ENCODE measurements at regions not wholly inside any gene's neighbourhood (a gene's known extent, or its start where the extent isn't known, plus 50 kb on each side); places are given as distances from the start of the nearest gene placed in this dataset.
"Not testable (repeated sequence)": the region's sequence is repeated elsewhere in the genome, so short reads cannot be mapped to it uniquely, and the experiment has no call there.

DNA sequence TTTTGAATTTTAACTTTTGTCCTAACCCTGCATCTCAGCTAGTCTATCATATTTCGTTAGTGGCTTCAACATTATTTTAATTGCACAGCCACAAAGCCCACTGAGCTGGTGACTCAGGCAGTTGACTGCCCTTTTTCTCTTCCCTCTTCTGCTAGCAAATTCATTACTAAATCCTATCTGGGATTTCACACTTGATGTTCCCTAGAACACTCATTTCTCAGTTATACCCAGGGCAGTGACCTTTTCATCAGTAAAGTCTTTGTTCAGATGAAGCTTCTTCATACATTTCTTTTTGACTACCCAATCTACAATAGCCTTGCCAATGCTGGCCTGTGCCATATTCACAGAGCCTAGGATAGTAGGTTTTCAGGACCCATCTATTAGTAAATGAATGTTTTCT lies 107.0 kb downstream of the ATXN7L3B start:
- Mint-ChIP-seq H3K27me3 (no peaks in the 10 kb centered on the region), H3K27ac (no peak overlapping the region), H3K4me3 (no peak overlapping the region), H3K9me3 (no peaks in the 10 kb centered on the region), H3K36me3 (ENCODE audit: low read depth) (no peaks in the 10 kb centered on the region), H3K4me1 (no peaks in the 10 kb centered on the region)
- DNase-seq: no peak
- intact Hi-C loops (cut with micrococcal nuclease): no loop called here

DNA sequence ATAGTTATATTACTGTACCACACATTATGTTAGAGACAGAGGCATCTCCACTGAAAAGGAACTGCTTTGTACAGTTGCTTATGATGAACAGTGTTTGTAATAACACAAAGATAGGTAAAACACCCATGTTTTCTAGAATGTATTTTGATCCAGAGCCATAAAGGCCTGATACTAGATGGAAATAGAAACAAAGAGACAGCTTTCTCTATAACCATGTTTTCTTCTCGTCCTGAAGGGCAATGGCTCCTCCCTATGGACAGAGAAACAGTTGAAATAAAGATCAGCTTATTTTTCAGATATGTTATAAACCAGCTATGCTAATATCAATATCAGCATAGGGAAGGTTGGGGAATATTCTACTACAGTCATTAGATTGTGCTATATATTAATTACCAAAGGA lies 109.2 kb downstream of the ATXN7L3B start:
- intact Hi-C loops (cut with micrococcal nuclease): no loop called here
- no peak for DNase-seq
- no peaks in the 10 kb centered on the region for H3K27me3 Mint-ChIP-seq
- H3K9me3 Mint-ChIP-seq: no peaks in the 10 kb centered on the region
- H3K36me3 Mint-ChIP-seq (ENCODE audit: low read depth): no peaks in the 10 kb centered on the region
- H3K4me1 Mint-ChIP-seq: no peaks in the 10 kb centered on the region
- H3K27ac Mint-ChIP-seq: no peak overlapping the region
- H3K4me3 Mint-ChIP-seq: no peak overlapping the region

DNA sequence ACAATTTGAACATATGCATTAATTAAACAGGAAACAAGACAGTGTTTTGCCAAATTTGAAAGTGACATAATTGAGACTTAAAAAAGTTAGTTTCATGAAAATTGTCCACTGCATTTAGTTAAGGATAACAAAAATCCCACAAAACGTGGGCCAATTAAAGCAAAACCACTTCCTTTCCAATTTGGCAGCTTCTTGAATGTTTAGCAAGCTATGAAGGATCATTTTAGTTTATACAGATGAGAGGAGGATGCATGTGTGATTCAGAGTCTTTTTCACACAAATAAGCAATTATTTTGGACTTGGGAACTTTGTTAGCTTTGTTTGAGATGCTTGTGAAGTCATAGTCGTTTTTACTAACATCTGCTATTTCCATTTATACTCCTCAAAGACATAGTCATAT lies 109.6 kb downstream of the ATXN7L3B start:
- intact Hi-C loops (cut with micrococcal nuclease): no loop called here
- DNase-seq: no peak
- no peak overlapping the region for H3K4me3 Mint-ChIP-seq
- no peaks in the 10 kb centered on the region for H3K27me3 Mint-ChIP-seq
- H3K27ac Mint-ChIP-seq: no peak overlapping the region
- no peaks in the 10 kb centered on the region for H3K4me1 Mint-ChIP-seq
- H3K36me3 Mint-ChIP-seq (ENCODE audit: low read depth): no peaks in the 10 kb centered on the region
- no peaks in the 10 kb centered on the region for H3K9me3 Mint-ChIP-seq

DNA sequence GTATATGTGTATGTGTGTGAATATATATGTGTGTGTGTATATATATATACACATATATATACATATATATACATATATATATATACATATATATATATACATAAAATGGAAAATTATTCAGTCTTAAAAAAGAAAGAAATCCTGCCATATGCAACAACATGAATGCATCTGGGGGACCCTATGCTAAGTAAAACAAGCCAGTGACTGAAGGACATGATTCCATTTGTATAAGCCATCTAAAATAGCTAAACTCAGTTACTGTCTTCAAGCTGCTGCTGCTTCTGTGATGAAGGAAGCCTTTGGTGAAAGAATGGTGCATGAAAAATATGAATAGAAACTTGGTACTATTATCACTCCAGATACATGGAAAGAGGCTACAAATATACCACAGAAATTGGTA lies 118.6 kb downstream of the ATXN7L3B start:
- no peaks in the 10 kb centered on the region for H3K36me3 Mint-ChIP-seq (ENCODE audit: low read depth)
- H3K27ac Mint-ChIP-seq: no peak overlapping the region
- intact Hi-C loops (cut with micrococcal nuclease): no loop called here
- no peak for DNase-seq
- H3K9me3 Mint-ChIP-seq: no peaks in the 10 kb centered on the region
- H3K4me3 Mint-ChIP-seq: no peak overlapping the region
- no peaks in the 10 kb centered on the region for H3K4me1 Mint-ChIP-seq
- no peaks in the 10 kb centered on the region for H3K27me3 Mint-ChIP-seq

DNA sequence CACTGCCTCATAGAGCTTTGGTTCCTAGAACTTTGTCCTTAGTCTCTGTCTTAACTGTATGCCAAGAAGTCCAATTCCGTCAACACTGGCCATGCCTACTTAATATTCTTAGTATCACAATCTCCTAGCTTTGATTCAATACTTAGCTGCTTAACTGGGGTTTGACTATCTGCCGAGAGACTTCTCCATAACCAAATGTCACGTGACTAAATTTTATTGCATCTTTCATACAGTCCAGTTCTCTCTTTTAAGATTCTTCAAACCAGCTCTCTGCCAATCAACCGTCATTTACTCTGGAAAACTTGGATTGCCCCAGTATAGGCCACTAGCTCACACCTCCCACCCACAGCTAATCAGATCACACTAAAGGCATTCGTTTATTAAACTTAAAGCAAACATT lies 122.8 kb downstream of the ATXN7L3B start:
- no peak overlapping the region for H3K27ac Mint-ChIP-seq
- no peaks in the 10 kb centered on the region for H3K36me3 Mint-ChIP-seq (ENCODE audit: low read depth)
- no peaks in the 10 kb centered on the region for H3K27me3 Mint-ChIP-seq
- intact Hi-C loops (cut with micrococcal nuclease): no loop called here
- no peaks in the 10 kb centered on the region for H3K9me3 Mint-ChIP-seq
- no peaks in the 10 kb centered on the region for H3K4me1 Mint-ChIP-seq
- DNase-seq: no peak
- no peak overlapping the region for H3K4me3 Mint-ChIP-seq

DNA sequence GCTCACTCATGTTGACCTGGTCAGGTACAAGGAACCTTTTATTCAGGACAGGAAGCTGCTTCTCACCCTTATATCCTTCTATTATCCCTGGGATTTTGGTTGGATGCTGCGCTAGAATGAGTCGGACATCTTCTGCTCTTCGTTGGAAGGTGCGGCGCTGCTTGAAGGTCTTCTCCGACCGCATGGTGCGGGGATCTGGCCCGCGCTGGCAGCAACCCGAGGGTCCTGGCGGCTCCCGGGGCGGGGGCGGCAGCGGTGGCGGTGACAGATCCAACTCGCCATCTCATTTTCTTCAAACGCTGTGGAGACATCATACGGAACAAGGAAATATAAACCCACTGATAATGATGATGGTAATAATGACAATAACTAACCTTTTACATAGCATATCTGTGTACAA lies 126.3 kb downstream of the ATXN7L3B start:
- Mint-ChIP-seq H3K9me3 (no peaks in the 10 kb centered on the region), H3K4me1 (no peaks in the 10 kb centered on the region), H3K4me3 (no peak overlapping the region), H3K27me3 (no peaks in the 10 kb centered on the region), H3K36me3 (ENCODE audit: low read depth) (no peaks in the 10 kb centered on the region), H3K27ac (no peak overlapping the region)
- intact Hi-C loops (cut with micrococcal nuclease): no loop called here
- DNase-seq: no peak

DNA sequence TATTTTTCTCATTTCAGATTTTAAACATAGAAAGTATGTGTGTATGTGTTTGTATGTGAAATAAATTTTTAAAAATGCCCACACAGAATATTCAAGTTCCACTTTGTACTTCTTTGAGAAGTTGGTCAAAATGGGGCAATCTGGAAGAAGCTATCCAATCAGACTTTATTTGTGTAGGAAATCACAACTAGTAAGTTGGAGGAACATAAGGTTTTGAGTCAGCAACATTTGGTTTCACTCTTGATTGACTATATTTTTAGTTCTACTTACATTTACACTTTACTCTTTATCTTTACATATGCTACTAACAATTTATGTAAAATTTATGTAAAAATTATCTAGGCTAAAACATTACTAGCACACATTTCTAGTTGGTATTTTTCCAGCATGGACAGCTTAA lies 128.1 kb downstream of the ATXN7L3B start:
- H3K4me3 Mint-ChIP-seq: no peak overlapping the region
- no peak for DNase-seq
- no peaks in the 10 kb centered on the region for H3K4me1 Mint-ChIP-seq
- H3K27ac Mint-ChIP-seq: no peak overlapping the region
- no peaks in the 10 kb centered on the region for H3K27me3 Mint-ChIP-seq
- H3K9me3 Mint-ChIP-seq: no peaks in the 10 kb centered on the region
- intact Hi-C loops (cut with micrococcal nuclease): no loop called here
- H3K36me3 Mint-ChIP-seq (ENCODE audit: low read depth): no peaks in the 10 kb centered on the region

DNA sequence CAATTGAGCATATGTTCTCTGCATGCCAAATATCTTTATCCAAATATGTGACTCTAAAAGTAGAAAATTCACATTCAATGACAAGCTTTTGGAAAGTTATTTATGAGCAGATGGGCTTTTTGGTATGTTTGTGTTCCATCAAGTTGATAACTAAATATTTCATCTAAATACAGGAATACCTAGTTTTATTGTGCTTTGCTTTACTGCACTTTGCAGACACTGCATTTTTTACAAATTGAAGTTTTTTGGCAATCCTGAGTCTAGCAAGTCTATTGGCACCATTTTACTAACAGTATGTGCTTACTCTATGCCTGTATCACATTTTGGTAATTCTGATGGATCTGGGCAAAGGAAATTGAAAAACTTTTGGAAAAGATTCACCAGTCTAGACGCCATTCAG lies 133.8 kb downstream of the ATXN7L3B start:
- Mint-ChIP-seq H3K4me3 (no peak overlapping the region), H3K4me1 (no peaks in the 10 kb centered on the region), H3K9me3 (no peaks in the 10 kb centered on the region), H3K36me3 (ENCODE audit: low read depth) (no peaks in the 10 kb centered on the region), H3K27ac (no peak overlapping the region), H3K27me3 (no peaks in the 10 kb centered on the region)
- intact Hi-C loops (cut with micrococcal nuclease): no loop called here
- DNase-seq: no peak

DNA sequence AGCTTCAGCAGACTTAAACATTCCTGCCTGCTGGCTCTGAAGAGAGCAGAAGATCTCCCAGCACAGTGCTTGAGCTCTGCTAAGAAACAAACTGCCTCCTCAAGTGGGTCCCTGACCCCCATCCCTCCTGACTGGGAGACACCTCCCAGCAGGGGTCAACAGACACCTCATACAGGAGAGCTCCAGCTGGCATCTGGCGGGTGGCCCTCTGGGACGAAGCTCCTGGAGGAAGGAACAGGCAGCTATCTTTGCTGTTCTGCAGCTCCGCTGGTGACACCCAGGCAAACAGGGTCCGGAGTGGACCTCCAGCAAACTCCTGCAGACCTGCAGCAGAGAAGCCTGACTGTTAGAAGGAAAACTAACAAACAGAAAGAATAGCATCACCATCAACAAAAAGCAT lies 139.3 kb downstream of the ATXN7L3B start:
- H3K4me1 Mint-ChIP-seq; H3K9me3 Mint-ChIP-seq; H3K27ac Mint-ChIP-seq; DNase-seq; H3K4me3 Mint-ChIP-seq; H3K27me3 Mint-ChIP-seq; H3K36me3 Mint-ChIP-seq (ENCODE audit: low read depth); intact Hi-C loops (cut with micrococcal nuclease): not testable (repeated sequence)

DNA sequence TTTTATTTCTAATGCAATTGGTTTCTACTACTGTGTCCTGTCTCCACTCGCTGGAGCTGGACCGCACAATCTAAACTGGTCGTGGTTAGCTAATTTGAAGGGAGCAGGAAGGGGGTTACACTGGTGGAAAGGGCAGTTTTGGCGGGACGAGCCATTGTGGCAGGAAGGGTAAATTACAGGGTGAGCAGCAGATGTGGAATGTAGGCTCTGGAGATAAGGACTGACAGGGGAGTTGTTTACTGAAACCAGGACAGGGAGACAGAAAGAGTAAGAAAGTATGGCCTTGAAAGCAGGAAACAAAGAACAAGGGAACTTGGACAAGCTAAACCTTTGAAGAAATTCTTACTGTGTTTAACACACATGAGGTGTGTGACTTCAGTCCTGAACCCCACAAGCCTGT lies 147.8 kb downstream of the ATXN7L3B start:
- Mint-ChIP-seq H3K36me3 (ENCODE audit: low read depth) (no peaks in the 10 kb centered on the region), H3K27ac (no peak overlapping the region), H3K9me3 (no peaks in the 10 kb centered on the region), H3K4me3 (no peak overlapping the region), H3K4me1 (no peaks in the 10 kb centered on the region), H3K27me3 (no peaks in the 10 kb centered on the region)
- intact Hi-C loops (cut with micrococcal nuclease): no loop called here
- DNase-seq: no peak

DNA sequence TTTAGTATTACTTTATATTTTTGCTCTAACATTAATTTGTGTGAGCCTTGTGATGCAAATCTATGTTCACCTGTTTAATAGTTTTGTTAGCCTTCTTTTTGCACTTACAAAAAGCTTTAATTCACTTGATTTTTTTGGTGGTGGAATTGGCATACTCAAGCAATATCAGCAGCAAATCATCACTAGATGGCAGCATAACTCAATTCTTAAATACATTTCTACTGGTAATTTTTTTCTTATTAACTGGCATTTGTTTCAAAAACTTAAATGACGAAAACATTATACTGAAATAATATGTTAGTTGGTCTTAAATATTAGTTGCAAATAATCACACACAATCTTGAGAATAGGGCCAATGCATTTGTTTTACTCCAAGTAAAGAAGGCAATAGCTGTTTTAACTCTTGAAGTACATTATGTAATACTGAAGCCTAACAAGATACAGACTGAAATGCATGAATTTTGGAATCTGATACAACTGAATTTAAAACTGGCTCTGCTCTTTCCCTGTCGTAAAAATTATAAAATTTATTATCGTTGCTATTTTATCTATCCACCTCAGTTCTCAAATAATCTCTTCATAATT lies 151.5 kb downstream of the ATXN7L3B start:
- Mint-ChIP-seq H3K4me3 (no peak overlapping the region), H3K27me3 (no peaks in the 10 kb centered on the region), H3K27ac (no peak overlapping the region), H3K9me3 (no peaks in the 10 kb centered on the region), H3K36me3 (ENCODE audit: low read depth) (no peaks in the 10 kb centered on the region), H3K4me1 (no peaks in the 10 kb centered on the region)
- DNase-seq: no peak
- intact Hi-C loops (cut with micrococcal nuclease): no loop called here

DNA sequence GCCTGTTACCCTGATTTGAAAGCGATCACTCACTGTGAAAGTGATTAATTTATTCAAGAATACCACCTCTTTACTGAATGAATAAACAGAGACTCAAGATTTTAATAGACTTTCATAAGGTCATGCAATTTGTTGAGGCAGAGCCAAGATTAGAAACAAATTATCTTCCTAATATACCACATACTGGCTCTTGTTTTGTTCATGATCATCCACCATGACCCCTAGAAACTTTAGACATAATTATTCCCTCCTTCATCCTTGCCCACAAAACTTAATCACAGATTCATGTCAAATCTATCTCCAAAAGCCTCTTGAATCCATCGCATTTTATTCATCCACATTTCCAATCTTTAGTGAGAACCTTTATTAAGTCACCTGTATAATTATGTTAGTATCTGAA lies 152.3 kb downstream of the ATXN7L3B start:
- DNase-seq: no peak
- H3K4me3 Mint-ChIP-seq: no peak overlapping the region
- no peaks in the 10 kb centered on the region for H3K27me3 Mint-ChIP-seq
- H3K9me3 Mint-ChIP-seq: no peaks in the 10 kb centered on the region
- intact Hi-C loops (cut with micrococcal nuclease): loop anchor here (5.0 kb wide), 1 partner anchor 597 kb away; no protein-coding TSS in a partner anchor
- no peak overlapping the region for H3K27ac Mint-ChIP-seq
- H3K4me1 Mint-ChIP-seq: no peaks in the 10 kb centered on the region
- H3K36me3 Mint-ChIP-seq (ENCODE audit: low read depth): no peaks in the 10 kb centered on the region

DNA sequence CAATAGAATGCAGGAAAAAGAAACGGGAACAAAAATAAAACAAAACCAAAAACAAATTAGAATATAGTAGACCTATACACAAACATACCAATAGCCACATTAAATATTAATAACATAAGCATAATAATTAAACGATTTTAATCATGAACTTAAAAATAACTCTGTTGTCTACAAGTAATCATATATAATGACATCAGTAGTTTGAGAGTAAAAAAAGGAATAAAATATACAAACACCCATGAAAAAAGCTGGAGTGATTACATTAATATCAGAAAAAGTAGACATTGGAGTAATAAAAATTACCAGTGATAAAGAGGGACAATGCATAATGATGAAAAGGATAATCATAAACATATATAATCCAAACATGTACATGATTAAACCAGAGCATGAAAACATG lies 181.8 kb downstream of the ATXN7L3B start:
- DNase-seq: no peak
- no peaks in the 10 kb centered on the region for H3K36me3 Mint-ChIP-seq (ENCODE audit: low read depth)
- intact Hi-C loops (cut with micrococcal nuclease): no loop called here
- H3K27ac Mint-ChIP-seq: no peak overlapping the region
- H3K9me3 Mint-ChIP-seq: no peaks in the 10 kb centered on the region
- no peaks in the 10 kb centered on the region for H3K27me3 Mint-ChIP-seq
- H3K4me3 Mint-ChIP-seq: no peak overlapping the region
- no peaks in the 10 kb centered on the region for H3K4me1 Mint-ChIP-seq

DNA sequence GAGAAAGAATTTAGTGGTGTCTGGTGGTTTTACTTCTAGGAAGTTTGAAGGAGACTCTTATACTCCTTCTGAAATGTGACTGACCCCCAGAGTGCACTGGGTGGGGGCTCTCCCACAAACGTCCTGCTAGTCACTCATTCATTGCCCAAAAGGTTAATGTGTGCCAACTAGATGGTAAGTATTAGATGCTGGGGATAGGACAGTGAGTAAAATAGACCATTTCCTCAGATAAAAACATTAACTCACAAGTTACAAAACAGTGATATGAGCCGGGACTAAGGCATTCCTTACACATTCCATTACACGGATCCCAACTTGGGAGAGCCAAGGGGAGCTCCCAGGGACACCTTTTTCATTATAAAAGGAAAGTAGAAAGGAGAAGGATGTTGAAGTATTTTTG lies 185.1 kb downstream of the ATXN7L3B start:
- Mint-ChIP-seq H3K27ac (no peak overlapping the region), H3K27me3 (no peaks in the 10 kb centered on the region), H3K9me3 (no peaks in the 10 kb centered on the region), H3K4me1 (no peaks in the 10 kb centered on the region), H3K36me3 (ENCODE audit: low read depth) (no peaks in the 10 kb centered on the region), H3K4me3 (no peak overlapping the region)
- intact Hi-C loops (cut with micrococcal nuclease): no loop called here
- DNase-seq: no peak

DNA sequence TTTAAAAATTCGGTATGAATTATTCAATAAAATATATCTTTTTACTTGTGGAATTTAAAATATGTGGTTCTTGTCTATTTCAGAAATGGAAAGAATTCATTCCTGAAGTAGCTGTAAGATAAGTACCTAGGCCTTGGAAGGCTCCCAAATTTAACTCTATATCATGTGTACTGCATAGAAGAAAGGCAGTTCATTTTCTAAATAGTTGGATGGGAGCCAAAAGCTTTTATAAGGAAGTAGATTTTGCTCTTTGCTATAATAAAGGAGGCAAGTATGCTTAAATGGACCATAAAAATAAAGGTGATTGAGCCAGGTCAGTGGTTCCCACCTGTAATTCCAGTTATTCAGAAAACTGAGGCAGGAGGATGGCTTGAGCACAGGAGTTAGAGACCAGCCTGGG lies 187.5 kb downstream of the ATXN7L3B start:
- Mint-ChIP-seq H3K4me1 (no peaks in the 10 kb centered on the region), H3K27ac (no peak overlapping the region), H3K27me3 (no peaks in the 10 kb centered on the region), H3K9me3 (no peaks in the 10 kb centered on the region), H3K36me3 (ENCODE audit: low read depth) (no peaks in the 10 kb centered on the region), H3K4me3 (no peak overlapping the region)
- intact Hi-C loops (cut with micrococcal nuclease): no loop called here
- DNase-seq: no peak

Measured in activated CD4-positive, alpha-beta T cell treated with anti-CD3 and anti-CD28 coated beads, Interleukin-2, amount 10 ng/mL, durations not matched to agents 24 days and 14 days (primary cell).